ENCODE measurements at regions not wholly inside any gene's neighbourhood (a gene's known extent, or its start where the extent isn't known, plus 50 kb on each side); places are given as distances from the start of the nearest gene placed in this dataset.

DNA sequence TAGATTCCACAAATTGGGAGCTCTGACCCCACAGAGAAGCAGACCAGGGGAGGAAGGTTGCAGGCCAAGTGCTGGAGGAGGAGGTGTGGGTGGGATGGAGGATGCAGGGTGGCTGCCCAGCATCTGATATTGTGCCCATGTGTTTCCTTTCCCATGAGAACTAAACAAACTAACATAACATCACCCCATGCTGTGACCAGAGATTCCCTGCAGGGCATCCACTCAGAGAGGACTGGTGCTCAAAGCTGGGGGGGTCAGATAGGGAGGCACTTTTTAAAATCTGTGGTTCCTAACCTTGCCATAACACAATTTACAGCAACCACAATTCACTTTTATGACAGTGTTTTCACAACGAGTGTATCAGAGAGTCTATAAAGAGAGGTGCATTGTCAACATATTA, 1277.6 kb downstream of the AACS start:
- DNase-seq = no peak

DNA sequence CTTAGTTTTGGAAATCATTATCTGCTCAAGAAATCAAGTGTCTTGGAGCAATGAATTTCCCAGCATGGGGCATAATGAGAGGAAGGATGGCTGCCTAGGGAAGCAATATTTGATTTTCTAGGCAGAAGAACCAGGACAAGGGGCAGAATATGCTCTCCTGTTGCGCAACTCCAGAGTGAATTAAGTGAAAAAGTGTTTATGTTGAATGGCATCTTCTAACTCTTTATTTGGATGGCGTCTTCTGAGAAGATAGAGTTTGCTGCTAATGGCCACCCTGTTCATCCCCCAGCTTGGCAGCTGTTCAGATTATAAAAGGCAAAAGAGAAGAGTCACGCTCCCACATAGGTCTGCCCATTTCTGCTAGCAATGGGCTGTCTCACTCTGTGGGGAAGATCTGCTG, 1278.1 kb downstream of the AACS start:
- DNase-seq = no peak

DNA sequence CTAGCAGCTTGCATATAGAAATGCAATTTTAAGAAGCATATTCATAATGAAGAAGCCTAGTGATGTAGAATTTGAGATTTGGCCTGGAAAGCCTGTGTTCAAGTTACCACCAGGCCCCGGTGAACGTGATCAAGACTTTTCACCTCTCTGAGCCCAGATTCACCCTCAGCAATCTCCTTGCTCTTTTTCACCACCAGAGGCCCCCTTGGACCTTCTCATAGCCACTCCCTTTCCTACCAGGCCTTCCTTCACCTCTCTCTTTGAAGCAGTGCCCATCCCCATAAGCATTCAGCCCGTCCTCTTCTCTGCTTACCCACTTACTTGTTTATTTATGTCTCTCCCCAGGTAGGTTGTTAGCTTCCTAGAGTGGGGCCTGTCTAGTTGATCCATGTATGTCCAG, 1280.9 kb downstream of the AACS start:
- no peak for DNase-seq

DNA sequence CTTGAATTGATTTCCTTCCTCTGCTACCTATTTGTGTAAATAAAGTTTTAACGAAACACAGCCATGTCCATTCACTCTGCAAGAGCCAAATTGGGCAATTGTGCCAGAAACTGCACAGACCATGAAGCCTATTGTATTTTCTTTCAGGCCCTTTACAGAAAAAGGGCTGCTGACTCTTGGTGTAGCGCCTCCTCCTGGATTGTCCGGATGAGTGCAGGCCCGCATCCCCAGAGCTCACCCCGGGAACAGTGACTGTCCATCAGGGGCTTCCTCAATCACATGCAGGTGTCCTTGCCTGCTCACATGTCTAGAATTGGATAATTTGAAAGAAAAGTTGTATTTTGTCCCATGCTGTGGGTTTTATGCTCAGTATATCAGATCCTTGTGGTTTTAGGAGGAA, 1282.2 kb downstream of the AACS start:
- no peak for DNase-seq

DNA sequence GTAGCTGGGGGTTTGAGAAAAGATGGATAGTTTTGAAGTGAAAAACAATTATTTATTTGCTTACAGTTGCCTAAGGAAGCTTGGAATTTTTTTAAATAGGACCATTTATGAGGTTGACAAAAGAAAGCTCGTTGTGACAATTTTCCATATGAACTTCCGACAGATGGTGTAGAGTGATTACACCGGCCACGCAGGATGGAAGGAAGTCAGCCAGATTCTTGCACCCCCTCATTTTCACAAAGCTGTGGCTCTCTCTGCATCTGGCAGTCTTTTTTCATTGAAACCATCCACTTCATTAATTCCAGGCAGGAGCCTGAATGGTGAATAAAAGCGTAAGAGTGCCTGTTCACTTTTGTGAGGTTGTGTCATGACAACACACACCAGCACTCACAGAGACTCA, 1284.1 kb downstream of the AACS start:
- DNase-seq = no peak

DNA sequence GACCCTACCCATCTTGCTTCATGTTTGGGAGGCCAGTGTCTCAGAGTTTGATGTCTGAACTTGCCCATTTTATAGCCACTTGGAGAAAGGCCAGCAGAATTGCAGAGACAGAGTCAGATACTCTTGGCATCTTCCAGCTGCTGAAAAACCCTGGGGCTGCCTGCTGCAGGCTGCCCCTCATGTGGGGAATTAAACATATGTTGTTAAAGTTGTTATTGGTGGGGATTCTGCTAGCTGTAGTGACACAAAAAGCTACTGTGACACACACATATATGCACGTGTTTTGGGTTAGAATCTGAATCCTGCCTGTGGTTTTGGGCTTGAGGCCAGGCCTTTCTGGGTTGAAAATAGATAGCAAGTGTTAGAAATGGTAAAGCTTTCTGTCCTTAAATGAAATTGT, 1288.4 kb downstream of the AACS start:
- DNase-seq = no peak

DNA sequence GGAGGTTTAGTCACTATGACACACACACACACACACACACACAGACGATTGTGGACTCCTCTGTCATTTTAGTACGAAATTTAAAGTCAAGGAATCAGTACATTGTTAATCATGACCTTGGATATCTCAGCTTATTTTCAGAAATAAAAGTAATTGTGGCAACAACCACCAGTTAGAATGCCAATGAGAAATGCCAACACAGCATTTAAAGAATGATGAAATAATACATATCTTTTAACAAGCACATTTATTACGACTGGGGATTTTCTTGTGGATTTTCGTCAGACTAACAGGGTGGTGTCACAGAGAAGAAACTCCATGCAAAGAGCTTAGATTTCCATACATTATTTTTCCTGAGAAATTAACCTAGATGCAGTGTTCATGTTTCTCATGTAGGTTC, 1289.4 kb downstream of the AACS start:
- no peak for DNase-seq

DNA sequence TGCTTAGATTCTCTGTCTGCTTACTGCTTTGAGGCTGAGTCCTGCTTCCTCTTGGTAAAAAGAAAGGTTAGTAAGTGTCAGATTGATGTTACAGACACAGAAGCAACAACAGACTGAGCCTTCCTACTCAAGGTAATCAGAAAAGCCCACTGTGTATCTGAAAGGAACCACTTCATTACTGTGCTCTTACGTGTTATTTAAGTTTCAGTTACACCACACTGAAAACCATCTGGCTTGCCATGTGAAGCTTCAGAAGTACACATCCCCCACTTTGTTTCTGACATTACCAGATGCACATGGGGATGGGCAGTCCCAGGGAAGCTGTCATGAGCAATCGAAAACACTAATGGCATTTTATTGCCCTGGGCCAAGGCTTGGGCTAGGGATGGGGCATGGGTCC, 1290.1 kb downstream of the AACS start:
- DNase-seq = no peak

DNA sequence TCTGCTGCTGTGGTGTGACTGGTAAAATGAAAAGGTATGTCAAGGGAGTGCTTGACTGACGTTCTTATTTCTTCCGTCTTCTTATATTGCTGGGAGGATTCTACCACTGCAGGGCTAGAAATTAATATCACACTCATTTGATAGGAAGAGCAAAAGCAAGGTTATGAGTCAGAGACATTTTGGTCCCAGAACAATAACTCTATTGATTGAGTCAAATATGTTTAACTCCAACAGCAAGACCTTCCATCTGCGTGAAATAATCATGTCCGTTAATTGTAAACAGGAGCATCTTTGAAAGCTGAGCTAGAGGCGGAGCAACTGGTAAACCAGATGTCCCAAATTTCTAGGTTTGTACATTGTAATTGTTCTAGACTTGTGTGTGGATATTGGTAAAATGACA, 1293.6 kb downstream of the AACS start:
- DNase-seq = no peak

DNA sequence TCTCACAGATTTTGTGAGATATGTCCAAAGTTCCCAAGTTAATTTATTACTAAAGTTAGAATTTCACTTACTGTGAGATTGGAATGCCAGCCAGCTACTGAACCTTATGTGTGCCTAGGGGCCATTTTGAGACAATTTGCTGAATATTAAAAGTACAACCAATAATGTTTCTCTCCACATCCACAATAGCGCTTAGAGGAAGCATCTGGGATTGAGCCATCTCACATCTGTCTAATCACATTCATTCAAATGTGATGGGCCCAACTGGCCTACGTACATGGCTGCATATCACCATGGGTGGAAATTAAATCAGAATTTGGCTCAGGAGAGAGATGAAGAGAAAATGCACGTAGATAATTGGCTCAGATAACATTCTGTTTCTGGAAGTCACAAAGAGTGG, 1294.0 kb downstream of the AACS start:
- DNase-seq = no peak

DNA sequence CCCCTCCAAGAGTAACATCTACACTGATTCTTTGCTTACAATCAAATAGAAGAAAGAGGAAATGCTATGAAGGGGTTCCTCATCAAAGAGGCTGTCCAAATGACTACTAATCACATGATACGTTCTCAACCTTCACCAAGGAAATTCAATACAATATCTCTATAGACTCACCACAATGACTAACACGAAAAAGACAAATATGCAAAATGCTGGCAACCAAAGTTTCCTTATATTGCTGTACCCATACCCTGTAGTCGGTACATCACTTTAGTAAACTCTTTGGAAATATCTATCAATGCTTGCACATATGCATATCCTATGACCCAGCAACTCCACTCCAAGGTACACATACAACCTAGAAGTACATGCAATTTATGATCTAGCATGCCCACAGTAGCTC, 1296.6 kb downstream of the AACS start:
- no peak for DNase-seq

DNA sequence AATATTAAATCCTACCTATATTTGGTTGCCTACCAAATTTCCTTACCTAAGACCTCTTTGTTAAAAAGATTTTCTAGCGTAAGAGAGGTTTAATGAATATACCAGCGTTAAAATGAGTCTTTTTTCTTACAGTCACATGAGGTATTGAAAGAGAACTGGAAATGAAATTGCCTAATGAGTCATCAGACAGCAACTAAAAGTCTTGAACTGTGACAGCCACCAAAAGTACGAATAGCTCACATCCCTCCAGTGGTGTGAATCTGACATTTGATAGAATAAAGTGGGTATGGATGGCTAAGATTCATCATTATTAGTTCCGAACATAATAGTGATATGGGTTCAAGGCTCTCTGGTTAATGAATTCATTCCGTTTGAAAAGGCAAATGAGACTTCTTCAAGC, 1297.3 kb downstream of the AACS start:
- no peak for DNase-seq

DNA sequence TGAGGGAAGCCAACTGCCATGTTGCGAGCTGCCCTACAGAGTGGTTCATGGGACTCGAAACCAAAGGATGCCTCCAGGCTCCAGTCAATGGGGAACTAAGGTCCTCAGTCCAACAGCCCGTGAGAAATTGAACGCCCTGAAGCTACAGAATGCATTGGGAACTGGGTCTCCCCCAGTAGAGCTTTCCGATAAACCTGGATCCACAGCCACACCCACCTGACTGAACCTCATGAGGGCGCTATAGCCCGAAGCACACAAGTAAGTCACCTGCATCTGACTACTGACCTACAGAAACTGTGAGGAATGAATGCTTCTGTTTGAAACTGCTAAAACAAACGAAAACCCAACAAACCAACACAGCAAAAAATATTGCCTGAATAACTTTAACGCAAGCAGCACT, 1297.7 kb downstream of the AACS start:
- DNase-seq = no peak

DNA sequence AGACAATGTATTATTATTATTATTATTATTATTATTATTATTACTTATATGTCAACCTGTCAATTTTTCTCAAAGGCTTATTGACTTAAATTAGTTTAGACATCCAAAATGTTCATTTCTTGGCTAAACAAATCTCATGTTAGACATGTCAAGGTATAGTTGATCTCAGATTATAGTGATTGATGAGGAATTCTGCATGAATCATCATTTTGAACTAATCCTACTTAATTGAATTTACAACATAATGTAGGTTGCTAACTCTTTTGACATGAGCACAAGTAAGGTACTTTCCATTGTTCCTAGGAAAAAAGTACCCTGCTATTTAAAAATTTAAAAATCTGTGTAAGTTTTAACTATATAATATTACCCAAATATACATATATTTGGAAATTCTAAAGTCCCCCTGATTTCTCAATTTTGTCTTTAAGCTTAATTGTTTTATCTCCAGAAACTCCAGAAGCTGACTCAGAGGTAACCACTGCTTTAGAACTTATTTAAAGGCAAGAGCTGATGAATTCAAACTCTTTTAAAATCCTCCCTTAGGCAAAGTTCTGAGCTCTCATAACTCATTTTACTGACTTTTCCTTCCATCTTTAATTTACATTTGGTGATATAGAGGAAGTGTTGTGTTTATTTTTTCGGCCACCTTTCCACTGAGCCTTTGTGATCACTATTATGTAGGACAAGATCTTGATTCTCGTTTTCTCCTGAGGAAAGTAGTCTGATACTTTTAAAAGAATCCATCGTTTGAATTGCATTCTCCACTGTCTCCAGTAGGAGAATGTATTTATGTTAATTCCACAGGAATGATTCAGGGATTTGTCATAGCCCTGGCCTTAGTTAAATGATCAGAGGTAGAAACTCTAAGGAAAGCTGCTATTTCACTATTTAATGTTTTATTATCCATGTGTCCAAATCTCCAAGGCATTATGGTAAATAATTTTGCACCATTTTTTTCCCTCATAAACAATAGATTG, 1304.5 kb downstream of the AACS start:
- DNase-seq = no peak

DNA sequence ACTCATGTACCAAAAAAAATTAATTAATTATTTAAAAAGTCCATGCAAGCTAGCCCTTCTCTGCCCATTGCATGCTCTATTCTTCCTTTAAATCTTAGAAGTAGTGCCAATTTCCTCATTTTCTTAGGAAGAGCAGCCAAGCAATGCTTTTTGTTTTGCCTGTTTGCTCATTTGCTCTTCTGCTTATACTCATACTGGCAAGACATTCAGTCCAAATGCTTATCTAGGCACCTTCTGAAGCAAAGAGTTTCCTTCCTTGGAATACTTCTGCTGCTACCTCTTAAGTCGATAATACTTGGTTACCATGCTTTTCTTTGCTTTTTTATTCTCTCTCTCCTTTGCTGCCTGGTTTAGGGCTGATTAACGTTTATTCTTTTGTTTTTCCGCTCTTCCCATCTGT, 1318.3 kb downstream of the AACS start:
- DNase-seq = no peak

DNA sequence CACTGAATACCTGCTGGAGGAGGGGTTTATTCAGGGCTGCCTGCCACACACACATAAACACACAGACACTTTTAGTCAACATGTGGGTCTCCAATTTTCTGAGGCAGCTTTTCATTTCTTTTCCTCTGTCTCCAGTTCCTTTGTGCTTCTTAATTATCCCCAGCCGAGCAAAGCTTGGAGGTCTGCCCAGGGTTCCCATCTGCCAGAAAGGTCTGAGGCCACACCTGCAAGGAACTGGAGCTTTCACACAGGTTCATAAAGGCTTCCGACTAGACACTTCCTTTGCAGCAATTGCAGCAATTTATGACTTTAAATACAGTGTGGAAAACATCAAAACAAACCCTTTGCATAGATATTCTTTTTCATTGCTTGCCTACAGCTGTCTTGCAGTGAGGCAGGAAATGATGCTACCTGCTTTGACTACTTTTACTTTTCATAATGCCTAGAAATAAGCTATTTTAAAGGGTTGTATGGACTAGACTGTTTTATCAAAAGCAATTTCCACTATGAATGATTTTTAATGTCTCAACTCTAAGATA, 1318.9 kb downstream of the AACS start:
- DNase-seq = no peak

DNA sequence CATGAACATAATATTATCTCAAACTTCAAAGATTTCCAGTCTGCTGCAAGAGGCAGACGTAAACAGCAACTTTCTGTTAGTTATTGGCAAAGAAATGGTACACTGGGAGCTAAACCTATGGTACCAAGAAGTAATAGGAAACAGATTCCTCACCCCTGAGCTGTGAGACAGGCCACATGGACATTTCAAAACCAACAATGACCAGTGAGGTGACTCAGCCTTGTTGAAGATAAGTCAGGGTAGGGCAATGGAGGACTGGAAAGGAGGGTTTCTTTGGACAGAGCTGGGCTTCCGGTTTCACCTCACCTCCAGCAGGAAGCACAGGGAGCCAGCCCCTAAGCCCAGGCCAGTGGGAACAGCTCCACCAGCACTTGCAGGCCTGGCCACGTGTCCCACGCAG, 1320.5 kb downstream of the AACS start:
- DNase-seq = no peak

DNA sequence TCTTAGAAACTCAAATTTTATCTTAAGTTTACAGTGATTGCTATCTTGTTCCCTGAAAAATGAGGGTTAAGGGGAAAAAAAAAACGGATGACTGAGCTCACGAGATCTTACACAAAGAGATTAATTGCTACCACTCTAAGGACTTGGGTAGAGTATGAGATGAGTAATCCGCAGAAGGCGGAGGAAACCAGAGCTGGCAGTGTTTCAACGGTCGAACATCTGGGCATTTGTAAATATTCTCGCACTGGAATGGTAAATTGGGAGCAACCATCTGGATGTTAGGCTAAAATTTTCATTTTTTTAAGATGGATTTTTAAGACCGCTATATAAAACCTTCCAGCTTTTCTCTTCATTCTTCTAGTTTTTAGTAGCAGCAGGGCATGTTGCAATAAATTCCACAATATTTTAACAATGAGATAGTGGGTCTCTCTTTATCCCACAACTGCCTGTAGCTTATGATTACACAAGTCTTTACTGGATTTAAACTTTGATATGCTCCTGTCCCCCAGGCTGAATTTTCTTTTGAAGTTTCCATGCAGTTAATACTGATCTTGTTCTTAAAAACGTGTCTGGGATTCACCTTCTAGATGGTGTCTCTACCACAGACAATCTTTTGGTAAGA, 1324.1 kb downstream of the AACS start:
- no peak for DNase-seq

DNA sequence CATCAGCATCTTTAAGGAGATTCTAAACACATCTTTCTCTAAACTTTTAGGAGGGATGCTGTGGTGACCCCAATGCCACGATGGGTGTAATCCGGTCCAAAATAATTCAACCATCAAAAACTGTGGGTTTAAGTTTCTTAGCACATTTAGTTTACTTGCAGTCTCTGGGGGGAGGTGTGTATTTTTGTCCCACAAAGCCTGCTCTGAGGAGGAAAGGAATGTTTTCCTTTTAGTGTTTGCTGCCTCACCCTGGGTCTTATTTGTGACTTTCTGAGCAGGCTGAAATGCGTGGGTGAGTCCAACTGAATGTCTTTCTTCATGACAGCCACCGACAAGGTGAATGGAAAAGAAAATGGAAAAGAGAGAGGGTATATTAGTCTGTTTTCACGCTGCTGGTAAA, 1324.7 kb downstream of the AACS start:
- DNase-seq = no peak

DNA sequence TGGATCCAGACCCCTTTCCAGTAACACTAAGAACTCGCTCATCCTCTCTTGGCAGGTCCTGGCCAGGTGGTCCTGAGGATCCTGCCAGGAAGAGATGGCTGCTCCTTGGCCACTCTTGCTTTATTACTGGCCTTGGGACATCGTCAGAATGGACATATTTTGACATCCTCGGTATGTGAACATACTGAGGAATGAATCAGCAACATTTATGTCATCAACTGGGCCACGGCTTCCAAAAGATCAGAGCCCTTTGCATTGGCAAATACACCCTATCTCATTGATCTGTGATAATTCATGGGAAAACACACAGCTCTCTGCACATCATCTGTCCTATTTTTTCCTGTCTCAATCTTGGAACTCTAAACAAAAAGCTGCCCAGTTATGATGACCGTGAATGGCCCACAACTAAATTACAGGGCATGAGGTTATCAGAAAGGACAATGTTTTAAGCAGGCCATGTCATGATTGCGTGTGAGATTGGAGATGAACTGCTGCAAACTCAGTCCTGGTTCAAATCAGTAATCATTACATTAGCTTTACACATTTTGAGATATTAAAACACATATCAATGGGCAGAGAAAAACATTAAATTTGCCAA, 1325.8 kb downstream of the AACS start:
- DNase-seq = no peak

DNA sequence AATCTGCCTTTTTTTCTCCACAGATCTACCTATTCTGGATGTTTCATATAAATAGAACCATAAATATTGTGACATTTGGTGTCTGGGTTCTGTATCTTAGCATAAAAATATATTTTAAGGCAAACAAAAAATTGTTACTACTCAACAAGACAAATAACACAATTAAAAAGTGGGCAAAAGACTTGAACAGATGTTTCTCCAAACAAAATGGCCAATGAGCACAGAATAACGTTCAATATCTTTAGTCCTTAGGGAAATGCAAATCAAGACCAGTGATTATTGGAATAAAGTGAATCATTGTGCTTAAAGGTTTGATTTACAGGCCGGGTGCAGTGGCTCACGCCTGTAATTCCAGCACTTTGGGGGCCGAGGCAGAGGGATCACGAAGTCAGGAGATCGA, 1331.3 kb downstream of the AACS start:
- no peak for DNase-seq

DNA sequence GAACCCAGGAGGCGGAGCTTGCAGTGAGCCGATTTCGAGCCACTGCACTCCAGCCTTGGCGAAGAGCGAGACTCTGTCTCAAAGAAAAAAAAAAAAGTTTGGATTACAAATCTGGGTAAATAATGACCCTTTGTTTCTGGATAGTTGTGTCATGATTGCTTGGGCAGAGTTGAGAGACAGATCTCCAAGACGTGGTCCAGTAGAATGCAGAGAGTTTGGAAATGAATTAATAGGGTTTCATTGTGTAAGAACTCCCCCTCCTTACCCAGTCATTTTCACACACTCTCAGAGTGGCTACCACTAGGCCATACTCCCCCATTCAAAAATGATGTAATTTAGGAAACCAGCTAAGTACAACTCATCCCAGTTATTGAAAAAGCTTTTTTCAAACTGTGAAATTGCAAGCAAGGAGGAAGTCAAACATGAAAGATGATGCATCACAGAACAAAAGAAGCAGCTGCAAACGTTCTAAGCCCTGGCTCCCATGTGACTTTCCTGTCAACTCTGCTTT, 1331.9 kb downstream of the AACS start:
- DNase-seq = no peak

DNA sequence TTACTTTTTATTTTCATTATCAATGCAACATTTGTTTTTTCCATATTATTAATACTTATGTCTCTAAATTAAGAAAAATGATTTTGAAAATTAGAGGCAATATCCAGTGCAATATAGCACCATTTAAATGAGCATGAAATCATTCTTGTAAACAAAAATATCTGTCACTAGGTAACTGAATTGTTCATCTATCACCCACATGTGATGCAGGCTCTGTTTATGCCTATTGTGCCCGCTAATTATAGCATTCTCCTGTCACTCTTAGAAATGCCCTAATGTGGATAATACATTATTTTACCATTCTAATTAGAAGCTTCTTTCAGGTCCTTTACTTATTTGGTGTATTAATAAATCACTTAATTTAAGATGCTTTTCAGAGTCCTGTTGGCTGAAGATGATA, 1332.4 kb downstream of the AACS start:
- DNase-seq = no peak

DNA sequence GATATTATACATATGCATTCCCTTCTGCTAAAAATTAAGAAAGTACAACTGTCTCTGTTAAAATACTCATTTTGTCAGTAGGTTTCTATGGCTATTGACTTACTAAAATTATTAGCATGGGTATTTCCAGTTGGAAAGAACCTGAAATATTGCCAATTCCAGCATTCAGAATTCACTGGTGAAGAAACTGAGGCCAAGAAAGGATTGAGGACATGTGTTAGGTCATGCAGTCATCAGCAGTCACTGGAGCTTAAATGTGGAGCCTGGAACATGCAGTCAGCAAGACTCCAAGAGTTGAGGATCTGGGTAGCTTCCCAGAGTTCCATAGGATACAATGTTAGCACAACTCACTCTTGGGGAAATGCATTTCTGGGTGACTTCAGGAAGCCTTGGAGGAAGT, 1335.6 kb downstream of the AACS start:
- no peak for DNase-seq
